ENCODE measurements at regions not wholly inside any gene's neighbourhood (a gene's known extent, or its start where the extent isn't known, plus 50 kb on each side); places are given as distances from the start of the nearest gene placed in this dataset.

DNA sequence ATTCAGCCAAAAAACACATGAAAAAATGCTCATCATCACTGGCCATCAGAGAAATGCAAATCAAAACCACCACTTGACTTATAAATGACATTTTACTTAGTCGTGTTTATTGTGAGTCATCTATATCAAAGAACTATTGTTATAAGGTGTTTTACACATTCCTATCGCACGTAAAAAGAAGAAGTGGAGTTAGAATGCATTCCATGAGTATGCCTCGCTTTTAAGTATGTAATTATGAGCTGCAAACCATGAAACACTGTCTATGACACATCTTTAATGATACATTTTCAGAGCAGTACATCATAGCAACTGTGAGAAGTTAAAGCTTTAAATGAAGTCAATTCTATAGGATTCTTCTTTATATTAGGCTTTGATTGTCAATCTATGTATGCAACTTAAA lies 614.3 kb upstream of the ADAMTS5 start:
- Histone ChIP-seq H4K20me1 (replicated peaks; ENCODE audit: insufficient read depth) (no peaks in the 10 kb centered on the region), H2AFZ (no peak overlapping the region), H3K4me3 (no peak overlapping the region), H3K27ac (ENCODE audit: low read depth) (no peak overlapping the region), H3K36me3 (ENCODE audit: insufficient read depth) (no peaks in the 10 kb centered on the region), H3K27me3 (ENCODE audit: insufficient read depth) (no peaks in the 10 kb centered on the region), H3K4me1 (ENCODE audit: insufficient read depth) (peaks cover 3% of the 10 kb centered on the region; the same call in 1 of the 2 replicates), H3K4me2 (no peak overlapping the region), H3F3A (replicated peaks; ENCODE audit: low read depth) (no peaks in the 10 kb centered on the region), H3K9me2 (ENCODE audit: insufficient read depth) (peaks cover 7% of the 10 kb centered on the region; the same call in 1 of the 2 replicates), H3K79me2 (replicated peaks; ENCODE audit: insufficient read depth) (no peaks in the 10 kb centered on the region)
- no peaks in the 10 kb centered on the region for H3K27me3 Mint-ChIP-seq (ENCODE audit: insufficient read depth, low read depth, poor library complexity)
- peaks cover 2% of the 10 kb centered on the region; the same call in 1 of the 3 replicates for H3K4me1 Mint-ChIP-seq
- no peak overlapping the region for H3K27ac Mint-ChIP-seq
- no peaks in the 10 kb centered on the region for H3K36me3 Mint-ChIP-seq (ENCODE audit: low read depth)
- no peaks in the 10 kb centered on the region; the same call in 2 of the 3 replicates for H3K9me3 Mint-ChIP-seq
- TF ChIP-seq POLR2AphosphoS5 (IDR thresholded peaks at IDR 0.05; ENCODE audit: low read depth) (no peak), NANOG (IDR thresholded peaks at IDR 0.05; ENCODE audit: borderline replicate concordance) (no peak), ZNF114 (CRISPR knock-in tag; IDR thresholded peaks at IDR 0.05) (no peak), JUNB (IDR thresholded peaks at IDR 0.05; ENCODE audit: unreplicated experiment) (no peak), STAT1 (IDR thresholded peaks at IDR 0.05; ENCODE audit: unreplicated experiment) (no peak), EZH2phosphoT487 (IDR thresholded peaks at IDR 0.05; ENCODE audit: unreplicated experiment) (no peak), CREB1 (CRISPR knock-in tag; IDR thresholded peaks at IDR 0.05; ENCODE audit: low read depth) (no peak), CTCF (conservative IDR thresholded peaks at IDR 0.05; ENCODE audit: low read depth in 2 of 2) (no peak), ZNF331 (CRISPR knock-in tag; IDR thresholded peaks at IDR 0.05; ENCODE audit: low read depth) (no peak), ZNF462 (CRISPR knock-in tag; IDR thresholded peaks at IDR 0.05) (no peak), ETS1 (IDR thresholded peaks at IDR 0.05) (no peak), EZH2 (IDR thresholded peaks at IDR 0.05; ENCODE audit: low read depth, unreplicated experiment) (no peak)
- TF ChIP-seq, protein P1, sequence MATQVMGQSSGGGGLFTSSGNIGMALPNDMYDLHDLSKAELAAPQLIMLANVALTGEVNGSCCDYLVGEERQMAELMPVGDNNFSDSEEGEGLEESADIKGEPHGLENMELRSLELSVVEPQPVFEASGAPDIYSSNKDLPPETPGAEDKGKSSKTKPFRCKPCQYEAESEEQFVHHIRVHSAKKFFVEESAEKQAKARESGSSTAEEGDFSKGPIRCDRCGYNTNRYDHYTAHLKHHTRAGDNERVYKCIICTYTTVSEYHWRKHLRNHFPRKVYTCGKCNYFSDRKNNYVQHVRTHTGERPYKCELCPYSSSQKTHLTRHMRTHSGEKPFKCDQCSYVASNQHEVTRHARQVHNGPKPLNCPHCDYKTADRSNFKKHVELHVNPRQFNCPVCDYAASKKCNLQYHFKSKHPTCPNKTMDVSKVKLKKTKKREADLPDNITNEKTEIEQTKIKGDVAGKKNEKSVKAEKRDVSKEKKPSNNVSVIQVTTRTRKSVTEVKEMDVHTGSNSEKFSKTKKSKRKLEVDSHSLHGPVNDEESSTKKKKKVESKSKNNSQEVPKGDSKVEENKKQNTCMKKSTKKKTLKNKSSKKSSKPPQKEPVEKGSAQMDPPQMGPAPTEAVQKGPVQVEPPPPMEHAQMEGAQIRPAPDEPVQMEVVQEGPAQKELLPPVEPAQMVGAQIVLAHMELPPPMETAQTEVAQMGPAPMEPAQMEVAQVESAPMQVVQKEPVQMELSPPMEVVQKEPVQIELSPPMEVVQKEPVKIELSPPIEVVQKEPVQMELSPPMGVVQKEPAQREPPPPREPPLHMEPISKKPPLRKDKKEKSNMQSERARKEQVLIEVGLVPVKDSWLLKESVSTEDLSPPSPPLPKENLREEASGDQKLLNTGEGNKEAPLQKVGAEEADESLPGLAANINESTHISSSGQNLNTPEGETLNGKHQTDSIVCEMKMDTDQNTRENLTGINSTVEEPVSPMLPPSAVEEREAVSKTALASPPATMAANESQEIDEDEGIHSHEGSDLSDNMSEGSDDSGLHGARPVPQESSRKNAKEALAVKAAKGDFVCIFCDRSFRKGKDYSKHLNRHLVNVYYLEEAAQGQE (IDR thresholded peaks at IDR 0.05; ENCODE audit: unreplicated experiment) = no peak
- DNase-seq (ENCODE audit: low spot score) (no peak), ATAC-seq (no peak)
- H3K4me3 Mint-ChIP-seq = no peak overlapping the region

All from GM23338 (cell line).